GM18907 (cell line): ENCODE measurements at regions not wholly inside any gene's neighbourhood (a gene's known extent, or its start where the extent isn't known, plus 50 kb on each side); places are given as distances from the start of the nearest gene placed in this dataset.

Source experiments
- ATAC-seq: cut with Tn5 transposase; IDR thresholded peaks from one replicate; pipeline ENCODE4 v1.9.1; 2021; ENCODE audit warnings: mild to moderate bottlenecking, moderate library complexity; ENCODE audit not compliant: unreplicated experiment

- no peak for ATAC-seq
These were observed 1003.7 kb downstream of the SLITRK1 start for GRCh38 chr13:82878536-82878935.

GRCh38 chr13:82867284-82867683 lies 1015.0 kb downstream of the SLITRK1 start:
- ATAC-seq = no peak

GRCh38 chr13:82850644-82851043 lies 1031.6 kb downstream of the SLITRK1 start:
- ATAC-seq = no peak

GRCh38 chr13:82848766-82849165 lies 1033.5 kb downstream of the SLITRK1 start:
- ATAC-seq = no peak

GRCh38 chr13:82847595-82847994 lies 1034.7 kb downstream of the SLITRK1 start:
- ATAC-seq = no peak

- no peak for ATAC-seq
These were observed 1048.4 kb downstream of the SLITRK1 start for GRCh38 chr13:82833923-82834322.

- ATAC-seq = no peak
These were observed 1053.2 kb downstream of the SLITRK1 start for GRCh38 chr13:82829040-82829439.

- ATAC-seq = no peak
These were observed 1054.5 kb downstream of the SLITRK1 start for GRCh38 chr13:82827724-82828123.

- no peak for ATAC-seq
These were observed 1059.3 kb downstream of the SLITRK1 start for GRCh38 chr13:82822935-82823334.

GRCh38 chr13:82817133-82817532 lies 1065.1 kb downstream of the SLITRK1 start:
- ATAC-seq = no peak

GRCh38 chr13:82815791-82816190 lies 1066.5 kb downstream of the SLITRK1 start:
- ATAC-seq = no peak

GRCh38 chr13:82803341-82803740 lies 1078.9 kb downstream of the SLITRK1 start:
- no peak for ATAC-seq

GRCh38 chr13:82802528-82802927 lies 1079.7 kb downstream of the SLITRK1 start:
- no peak for ATAC-seq

- no peak for ATAC-seq
These were observed 1081.9 kb downstream of the SLITRK1 start for GRCh38 chr13:82800391-82800790.

GRCh38 chr13:82797876-82798275 lies 1084.4 kb downstream of the SLITRK1 start:
- no peak for ATAC-seq

GRCh38 chr13:82791035-82791434 lies 1091.2 kb downstream of the SLITRK1 start:
- ATAC-seq = no peak

GRCh38 chr13:82772816-82773215 lies 1109.5 kb downstream of the SLITRK1 start:
- ATAC-seq = no peak

- ATAC-seq = no peak
These were observed 1115.4 kb downstream of the SLITRK1 start for GRCh38 chr13:82766732-82767321.

GRCh38 chr13:82758044-82758443 lies 1124.2 kb downstream of the SLITRK1 start:
- no peak for ATAC-seq

- ATAC-seq = no peak
These were observed 1131.1 kb downstream of the SLITRK1 start for GRCh38 chr13:82751206-82751605.

GRCh38 chr13:82749551-82749950 lies 1132.7 kb downstream of the SLITRK1 start:
- ATAC-seq = no peak

GRCh38 chr13:82747958-82748357 lies 1134.3 kb downstream of the SLITRK1 start:
- ATAC-seq = no peak

- ATAC-seq = no peak
These were observed 1135.0 kb downstream of the SLITRK1 start for GRCh38 chr13:82747291-82747690.
